Mucosa of rectum (tissue), 2 donors: ENCODE measurements at regions not wholly inside any gene's neighbourhood (a gene's known extent, or its start where the extent isn't known, plus 50 kb on each side); places are given as distances from the start of the nearest gene placed in this dataset.
A peak's percentile ranks its signal among the peaks of the same experiment; 100 is the strongest.
"Not testable (repeated sequence)": the region's sequence is repeated elsewhere in the genome, so short reads cannot be mapped to it uniquely, and the experiment has no call there.

Experiments
- H3K27ac ChIP-seq, 2 donors: one replicate each; pipeline ENCODE4 v1.7.0; 2013; ENCODE audit warnings: inconsistent platforms in 2 of 2, low read depth in 2 of 2, low read length in 2 of 2
- H3K27me3 ChIP-seq, 2 donors: one replicate each; pipeline ENCODE4 v1.7.0; 2013; ENCODE audit warnings: low read length in 2 of 2; ENCODE audit not compliant: control insufficient read depth in 2 of 2, insufficient read depth in 2 of 2
- H3K36me3 ChIP-seq, 2 donors: one replicate each; pipeline ENCODE4 v1.7.0; 2013; ENCODE audit warnings: low read length in 2 of 2; ENCODE audit not compliant: control insufficient read depth in 2 of 2, insufficient read depth in 2 of 2
- H3K4me1 ChIP-seq, 2 donors: one replicate each; pipeline ENCODE4 v1.7.0; 2013; ENCODE audit warnings: low read length in 2 of 2, mild to moderate bottlenecking in 1 of 2; ENCODE audit not compliant: control insufficient read depth in 2 of 2, insufficient read depth in 2 of 2
- H3K4me3 ChIP-seq, 2 donors: one replicate each; pipeline ENCODE4 v1.7.0; 2013; ENCODE audit warnings: low read length in 2 of 2
- H3K9ac ChIP-seq, 2 donors: one replicate each; pipeline ENCODE4 v1.7.0; 2013; ENCODE audit warnings: low read length in 2 of 2, low read depth in 1 of 2, mild to moderate bottlenecking in 1 of 2
- H3K9me3 ChIP-seq, 2 donors: one replicate each; pipeline ENCODE4 v1.7.0; 2013; ENCODE audit warnings: low read length in 2 of 2; ENCODE audit not compliant: control insufficient read depth in 2 of 2
- donor health status: healthy.
- donor health status: Normal muscosa, but diverticular disease.

DNA sequence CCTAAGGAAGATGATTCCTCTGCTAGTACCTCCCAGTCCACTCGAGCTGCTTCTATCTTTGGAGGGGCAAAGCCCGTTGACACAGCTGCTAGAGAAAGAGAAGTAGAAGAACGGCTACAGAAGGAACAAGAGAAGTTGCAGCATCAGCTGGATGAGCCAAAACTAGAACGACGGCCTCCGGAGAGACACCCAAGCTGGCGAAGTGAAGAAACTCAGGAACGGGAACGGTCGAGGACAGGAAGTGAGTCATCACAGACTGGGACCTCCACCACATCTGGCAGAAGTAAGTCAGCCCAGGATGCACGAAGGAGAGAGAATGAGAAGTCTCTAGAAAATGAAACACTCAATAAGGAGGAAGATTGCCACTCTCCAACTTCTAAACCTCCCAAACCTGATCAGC is 154.9 kb downstream of the HSD17B3 start:
- H3K36me3 ChIP-seq: not testable (repeated sequence)
- peak overlapping the region; percentile 6 to 13 for H3K27ac ChIP-seq

DNA sequence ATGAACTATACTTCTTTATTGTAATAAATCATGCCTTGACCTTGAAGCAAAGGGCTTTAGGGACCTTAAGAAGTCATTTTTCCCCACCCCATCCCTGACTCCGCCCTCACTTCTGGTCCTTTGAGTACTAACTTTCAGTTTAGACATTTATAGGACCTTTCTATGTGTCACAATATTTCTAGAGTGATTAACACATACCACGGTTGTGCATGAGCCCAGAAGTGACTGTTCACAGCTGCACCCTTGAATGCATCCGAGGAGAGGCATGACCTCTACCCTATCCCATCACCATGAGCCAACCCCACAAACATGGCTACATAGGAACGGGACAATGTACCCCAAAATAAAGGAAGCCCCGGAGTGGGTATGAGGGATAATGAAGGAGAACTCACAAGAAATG is 160.3 kb downstream of the HSD17B3 start:
- Histone ChIP-seq H3K9ac (no peak overlapping the region), H3K36me3 (no peaks in the 10 kb centered on the region), H3K27ac (peak overlapping the region; percentile 49 to 86), H3K4me1 (peaks cover 13 to 15% of the 10 kb centered on the region in 2 donors), H3K4me3 (no peak overlapping the region), H3K9me3 (no peaks in the 10 kb centered on the region), H3K27me3 (no peaks in the 10 kb centered on the region)

More for the DNA sequence above, 154.9 kb downstream of the HSD17B3 start:
- not testable (repeated sequence) for H3K27me3 ChIP-seq, H3K4me1 ChIP-seq, H3K4me3 ChIP-seq, H3K9me3 ChIP-seq, H3K9ac ChIP-seq

DNA sequence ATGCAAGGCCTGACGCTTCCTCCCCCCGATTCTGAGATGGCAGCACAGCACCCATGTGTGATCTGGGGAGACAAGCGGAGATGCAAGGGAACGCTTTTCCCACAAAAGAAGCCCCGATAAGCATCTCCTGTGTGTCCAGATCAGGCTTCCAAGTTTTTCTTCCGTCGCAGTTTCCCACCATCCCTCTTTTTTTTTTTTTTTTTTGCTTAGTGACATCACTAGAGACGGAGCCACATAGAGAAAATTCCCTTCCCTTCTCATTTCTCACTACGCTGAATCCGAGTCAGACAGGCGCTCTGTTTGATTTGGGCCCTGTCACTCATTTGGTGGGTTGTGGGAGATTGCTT is 160.9 kb downstream of the HSD17B3 start:
- Histone ChIP-seq H3K9me3 (no peaks in the 10 kb centered on the region), H3K4me1 (peaks cover 15 to 16% of the 10 kb centered on the region in 2 donors)

DNA sequence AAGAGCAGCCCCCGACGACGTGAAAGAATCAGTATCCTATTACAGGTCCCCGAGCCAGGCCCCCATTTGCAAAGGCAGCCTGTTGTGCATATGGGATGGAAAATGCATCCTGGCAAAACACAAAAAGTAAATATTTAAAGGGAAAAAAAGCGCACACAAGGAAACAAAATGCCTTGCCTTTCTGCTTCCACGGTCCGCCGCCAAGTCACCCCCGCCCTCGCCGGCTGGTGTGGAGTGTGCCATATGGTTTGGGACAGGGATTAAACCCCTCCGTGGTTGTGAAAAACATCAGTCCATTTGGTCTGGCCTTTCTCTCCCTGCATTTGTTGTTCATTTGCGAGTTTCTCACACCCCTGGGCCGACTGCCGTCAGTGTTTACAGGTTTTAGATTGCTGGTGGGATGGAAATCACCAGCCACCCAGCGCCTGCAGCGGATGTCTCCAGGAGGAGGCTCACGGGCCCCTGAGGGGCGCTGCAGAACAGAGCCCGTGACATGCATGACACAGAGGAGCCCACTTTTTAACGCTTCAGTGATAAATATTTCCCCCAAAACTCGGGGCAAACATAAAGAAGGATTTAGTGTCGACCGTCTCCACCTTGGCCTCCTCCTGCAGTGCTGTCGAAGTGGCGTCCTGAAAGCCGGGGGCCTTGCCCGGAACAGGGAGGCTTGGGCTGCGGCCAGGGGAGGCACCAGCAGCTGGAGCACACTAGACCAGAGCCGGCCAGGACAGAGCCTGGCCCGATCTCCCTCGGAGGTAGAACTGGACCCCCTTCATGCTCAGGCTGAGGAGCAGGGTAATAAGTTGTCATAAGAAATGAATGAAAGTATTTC is 161.5 kb downstream of the HSD17B3 start:
- Histone ChIP-seq H3K4me3 (no peak overlapping the region), H3K27me3 (no peaks in the 10 kb centered on the region), H3K36me3 (no peaks in the 10 kb centered on the region), H3K4me1 (peaks cover 15 to 16% of the 10 kb centered on the region in 2 donors), H3K9ac (no peak overlapping the region), H3K9me3 (no peaks in the 10 kb centered on the region), H3K27ac (peak overlapping the region; percentile 79 to 86)

More for the DNA sequence above, 160.9 kb downstream of the HSD17B3 start:
- no peak overlapping the region for H3K9ac ChIP-seq
- H3K27me3 ChIP-seq: no peaks in the 10 kb centered on the region
- no peaks in the 10 kb centered on the region for H3K36me3 ChIP-seq
- peak overlapping the region; percentile 49 to 86 for H3K27ac ChIP-seq
- H3K4me3 ChIP-seq: no peak overlapping the region

DNA sequence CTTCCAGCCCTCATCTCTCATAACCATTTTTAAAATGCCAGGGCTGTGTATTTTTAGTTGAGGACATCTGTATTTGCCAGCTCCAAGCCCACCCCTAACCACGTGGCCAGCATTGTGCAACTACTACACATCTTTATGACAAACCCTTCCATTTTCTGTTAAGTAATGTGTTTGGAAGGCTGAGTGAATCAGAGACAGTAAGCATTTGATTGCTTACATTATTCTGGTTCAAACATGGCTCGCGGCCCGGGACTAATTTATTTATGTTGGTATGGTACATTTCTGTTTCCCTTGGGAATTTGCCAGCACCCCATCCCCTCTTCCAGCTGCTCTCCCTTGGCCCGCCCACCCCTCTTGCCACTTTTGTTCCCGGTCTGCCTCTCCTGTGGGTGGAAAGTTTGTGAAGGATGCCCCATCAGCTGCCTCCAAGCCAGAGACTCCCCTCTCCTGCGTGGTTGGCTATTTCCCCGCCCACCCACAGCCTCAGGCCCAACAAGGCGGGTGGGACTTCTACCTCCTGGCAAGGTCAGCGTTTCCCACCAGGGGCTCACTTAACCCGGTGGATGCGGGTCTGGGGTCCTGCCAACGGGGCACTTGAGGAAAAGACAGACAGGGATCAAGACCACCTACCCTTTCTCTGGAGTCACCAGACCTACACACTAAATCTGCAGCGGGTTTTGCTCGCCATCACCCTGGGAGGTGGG is 162.2 kb downstream of the HSD17B3 start:
- H3K4me3 ChIP-seq: no peak overlapping the region
- H3K9ac ChIP-seq: no peak overlapping the region
- peak overlapping the region; percentile 79 to 86 for H3K27ac ChIP-seq
- H3K9me3 ChIP-seq: no peaks in the 10 kb centered on the region
- H3K27me3 ChIP-seq: no peaks in the 10 kb centered on the region
- no peaks in the 10 kb centered on the region for H3K36me3 ChIP-seq
- peaks cover 16 to 18% of the 10 kb centered on the region in 2 donors for H3K4me1 ChIP-seq

DNA sequence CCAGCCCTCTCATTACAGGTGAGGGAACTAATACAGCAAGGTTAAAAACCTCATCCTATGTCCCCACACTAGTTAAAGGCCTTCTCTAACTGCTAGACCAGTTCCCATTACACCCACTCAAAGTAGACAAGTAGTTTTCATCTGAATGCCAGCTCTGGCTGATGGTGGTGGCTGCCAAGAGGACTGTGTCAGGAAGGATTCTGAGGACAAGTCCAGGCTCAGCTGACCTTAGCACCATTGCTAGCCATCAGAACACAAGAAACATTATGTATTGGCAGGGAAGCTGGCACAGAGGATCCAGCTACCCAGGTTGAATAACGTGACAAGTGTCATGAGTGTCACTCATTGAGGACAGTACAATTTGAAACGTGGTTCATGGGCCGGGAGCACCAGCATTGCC is 163.4 kb downstream of the HSD17B3 start:
- Histone ChIP-seq H3K27me3 (no peaks in the 10 kb centered on the region), H3K9me3 (no peaks in the 10 kb centered on the region), H3K4me3 (no peak overlapping the region), H3K4me1 (peaks cover 16 to 18% of the 10 kb centered on the region in 2 donors), H3K36me3 (no peaks in the 10 kb centered on the region), H3K27ac (peak overlapping the region; percentile 79 to 86), H3K9ac (no peak overlapping the region)

DNA sequence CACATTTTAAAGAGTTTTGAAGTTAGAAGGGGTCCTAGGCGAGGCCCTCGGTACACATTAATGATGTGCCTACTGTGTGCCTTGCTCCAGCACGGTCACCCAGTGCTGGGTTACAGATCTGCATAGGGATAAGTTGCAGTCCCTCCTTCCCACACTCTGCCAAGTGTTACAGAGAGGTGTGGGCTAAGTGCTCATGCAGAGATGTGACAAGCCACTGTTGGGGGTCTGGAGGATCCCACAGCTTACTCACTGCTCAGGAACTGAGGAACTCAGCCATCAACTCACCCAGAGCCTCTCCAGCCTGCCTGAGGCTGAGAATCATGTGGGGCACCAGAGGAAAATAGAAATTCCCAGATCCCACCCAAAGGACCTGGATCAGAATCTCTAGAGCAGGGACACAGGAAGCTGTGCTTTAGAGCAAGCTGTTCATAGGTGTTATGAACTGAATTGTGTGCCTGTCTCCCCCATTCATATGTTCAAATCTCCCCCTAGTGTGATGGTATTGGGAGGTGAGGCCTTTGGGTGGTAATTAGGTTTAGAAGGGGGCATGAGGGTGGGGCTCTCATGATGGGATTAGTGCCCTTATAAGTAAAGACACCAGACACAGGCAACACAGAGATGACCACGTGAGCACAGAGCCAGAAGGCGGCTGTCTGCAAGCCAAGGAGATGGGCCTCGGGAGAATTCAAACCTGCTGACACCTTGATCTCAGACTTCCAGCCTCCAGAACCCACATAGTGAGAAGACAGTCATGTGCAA is 164.1 kb downstream of the HSD17B3 start:
- Histone ChIP-seq H3K36me3 (no peaks in the 10 kb centered on the region), H3K9ac (peak overlapping the region in 1 of 2 donors; percentile 55), H3K4me3 (peak overlapping the region; percentile 51 to 64), H3K9me3 (no peaks in the 10 kb centered on the region), H3K27ac (peak overlapping the region; percentile 79 to 86), H3K27me3 (no peaks in the 10 kb centered on the region), H3K4me1 (peaks cover 16 to 18% of the 10 kb centered on the region in 2 donors)

DNA sequence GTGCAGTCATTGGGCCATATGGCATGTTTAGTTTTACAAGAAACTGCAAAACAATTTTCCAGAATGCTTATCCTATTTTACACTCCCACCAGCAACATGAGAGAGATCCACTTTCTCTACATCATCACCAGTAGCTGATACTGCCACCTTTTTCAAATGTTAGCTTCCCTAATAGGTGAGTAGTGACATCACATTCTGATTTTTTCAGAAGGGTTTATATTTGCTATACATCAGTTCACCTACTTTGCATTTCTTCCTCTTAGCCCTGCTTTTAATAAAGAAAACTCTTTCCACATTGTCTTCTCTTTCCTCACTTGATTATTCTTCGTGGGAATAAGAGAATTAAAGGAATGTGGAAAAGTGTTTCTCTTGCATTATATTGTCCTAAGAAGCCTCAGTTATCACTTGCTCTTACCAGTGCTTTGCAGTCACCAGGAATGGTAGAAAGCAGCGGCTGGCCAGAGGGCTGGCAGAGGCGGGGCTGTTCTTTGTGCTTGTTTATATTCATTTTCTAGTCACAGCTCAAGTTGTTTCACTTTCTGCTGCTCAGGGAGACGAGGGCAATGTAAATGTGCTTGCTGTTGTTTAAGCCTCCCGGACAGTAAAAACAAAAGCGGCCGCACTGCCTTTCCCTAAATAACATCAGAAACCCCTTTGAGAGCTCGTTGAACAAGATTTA is 164.8 kb downstream of the HSD17B3 start:
- Histone ChIP-seq H3K27me3 (no peaks in the 10 kb centered on the region), H3K4me1 (peaks cover 16 to 18% of the 10 kb centered on the region in 2 donors), H3K9ac (peak overlapping the region in 1 of 2 donors; percentile 55), H3K9me3 (no peaks in the 10 kb centered on the region), H3K27ac (peak overlapping the region; percentile 79 to 86), H3K4me3 (peak overlapping the region; percentile 51 to 64), H3K36me3 (no peaks in the 10 kb centered on the region)

DNA sequence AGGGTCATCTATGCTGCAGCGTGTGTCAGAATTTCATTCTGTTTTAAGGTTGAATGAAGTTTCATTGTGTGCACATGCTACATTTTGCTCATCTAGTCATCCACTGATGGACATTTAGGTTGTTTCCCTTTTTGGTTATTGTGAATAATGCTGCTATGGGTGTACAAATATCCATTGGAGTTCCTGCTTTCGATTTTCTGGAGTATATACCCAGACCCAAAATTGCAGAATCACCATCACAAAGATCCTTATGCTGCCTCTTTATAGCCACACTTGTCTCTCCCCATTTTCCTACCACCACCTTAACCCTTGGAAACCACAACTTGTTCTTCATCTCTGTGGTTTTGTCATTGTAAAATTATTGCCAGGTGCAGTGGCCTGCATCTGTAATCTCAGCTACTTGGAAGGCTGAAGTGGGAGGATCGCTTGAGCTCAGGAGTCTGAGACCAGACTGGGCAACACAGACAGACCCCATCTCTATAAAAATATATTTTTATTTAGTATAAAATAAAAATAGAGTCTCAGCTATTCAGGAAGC is 166.2 kb downstream of the HSD17B3 start:
- H3K27ac ChIP-seq: peak overlapping the region in 1 of 2 donors; percentile 17
- no peaks in the 10 kb centered on the region for H3K27me3 ChIP-seq
- no peak overlapping the region for H3K9ac ChIP-seq
- peaks cover 16 to 18% of the 10 kb centered on the region in 2 donors for H3K4me1 ChIP-seq
- H3K9me3 ChIP-seq: no peaks in the 10 kb centered on the region
- H3K4me3 ChIP-seq: no peak overlapping the region
- no peaks in the 10 kb centered on the region for H3K36me3 ChIP-seq
